ENCODE measurements at regions not wholly inside any gene's neighbourhood (a gene's known extent, or its start where the extent isn't known, plus 50 kb on each side); places are given as distances from the start of the nearest gene placed in this dataset.

DNA sequence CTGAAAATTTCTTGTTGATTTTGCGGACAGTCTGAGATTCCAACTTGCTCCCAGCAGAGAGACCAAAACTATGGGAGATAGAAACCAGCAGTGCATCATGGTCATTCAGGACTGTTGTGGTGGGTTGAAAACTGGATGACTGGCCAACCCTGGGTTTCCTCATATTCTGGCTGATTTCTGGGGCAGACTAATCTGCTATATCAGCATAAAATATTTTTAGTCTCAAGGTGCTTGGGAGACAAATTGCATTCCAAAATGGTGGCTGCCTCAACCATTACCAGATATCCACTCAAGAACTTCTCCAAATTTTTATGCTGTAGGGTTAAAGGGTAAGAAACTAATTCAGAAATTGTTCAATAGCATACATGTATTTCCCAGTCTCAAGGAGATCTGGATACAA, 434.0 kb downstream of the BRINP3 start:
- H3K79me2 ChIP-seq (replicated peaks; ENCODE audit: insufficient read depth, low read length) = no peaks in the 10 kb centered on the region

GRCh38 chr1:190046231-190046630, 431.4 kb downstream of the BRINP3 start:
- Histone ChIP-seq H3K27me3 (ENCODE audit: insufficient read depth, low read depth, low read length) (no peaks in the 10 kb centered on the region), H3K79me2 (replicated peaks; ENCODE audit: insufficient read depth, low read length) (no peaks in the 10 kb centered on the region), H2AFZ (ENCODE audit: low read depth, low read length) (no peak overlapping the region), H3K36me3 (ENCODE audit: insufficient read depth, low read length) (no peaks in the 10 kb centered on the region), H3F3A (ENCODE audit: insufficient read depth, low read length, poor library complexity, severe bottlenecking) (no peaks in the 10 kb centered on the region), H4K20me1 (ENCODE audit: insufficient read depth) (no peaks in the 10 kb centered on the region), H3K4me3 (ENCODE audit: low read length) (no peak overlapping the region), H3K9me2 (ENCODE audit: insufficient read depth, low read length) (no peaks in the 10 kb centered on the region), H3K27ac (ENCODE audit: low read length) (no peak overlapping the region), H3K9ac (ENCODE audit: low read length) (no peak overlapping the region), H3K4me2 (ENCODE audit: low read length) (no peak overlapping the region), H3K9me3 (ENCODE audit: low read length) (no peaks in the 10 kb centered on the region)
- TF ChIP-seq REST (IDR thresholded peaks at IDR 0.05; ENCODE audit: borderline replicate concordance) (no peak), TAF1 (IDR thresholded peaks at IDR 0.05; ENCODE audit: low read depth) (no peak)

More for the DNA sequence above, 434.0 kb downstream of the BRINP3 start:
- no peaks in the 10 kb centered on the region for H3K36me3 ChIP-seq (ENCODE audit: insufficient read depth, low read length)
- H3K9ac ChIP-seq (ENCODE audit: low read length) = no peak overlapping the region
- H3K9me3 ChIP-seq (ENCODE audit: low read length) = no peaks in the 10 kb centered on the region
- H3K4me2 ChIP-seq (ENCODE audit: low read length) = no peak overlapping the region
- H3K27ac ChIP-seq (ENCODE audit: low read length) = no peak overlapping the region
- no peaks in the 10 kb centered on the region for H3K9me2 ChIP-seq (ENCODE audit: insufficient read depth, low read length)
- no peaks in the 10 kb centered on the region for H4K20me1 ChIP-seq (ENCODE audit: insufficient read depth)
- H3F3A ChIP-seq (ENCODE audit: insufficient read depth, low read length, poor library complexity, severe bottlenecking) = no peaks in the 10 kb centered on the region
- no peak overlapping the region for H3K4me3 ChIP-seq (ENCODE audit: low read length)
- no peak overlapping the region for H2AFZ ChIP-seq (ENCODE audit: low read depth, low read length)
- H3K27me3 ChIP-seq (ENCODE audit: insufficient read depth, low read depth, low read length) = no peaks in the 10 kb centered on the region
- TF ChIP-seq MXI1 (conservative IDR thresholded peaks at IDR 0.05; ENCODE audit: poor library complexity, severe bottlenecking) (no peak), POLR2AphosphoS5 (IDR thresholded peaks at IDR 0.05) (no peak), EP300 (conservative IDR thresholded peaks at IDR 0.05; ENCODE audit: poor library complexity, severe bottlenecking) (no peak), SMC3 (conservative IDR thresholded peaks at IDR 0.05; ENCODE audit: poor library complexity) (no peak), EZH2 (IDR thresholded peaks at IDR 0.05; ENCODE audit: borderline replicate concordance, insufficient read depth, low read length, poor library complexity, severe bottlenecking) (no peak), RAD21 (conservative IDR thresholded peaks at IDR 0.05) (no peak), REST (IDR thresholded peaks at IDR 0.05; ENCODE audit: borderline replicate concordance) (no peak), TAF1 (IDR thresholded peaks at IDR 0.05; ENCODE audit: low read depth) (no peak), CTCF (IDR thresholded peaks at IDR 0.05; ENCODE audit: poor library complexity, severe bottlenecking) (no peak)

Small RNA genes lying in the stretch of these regions (small RNA-seq; reads per million reads assigned to genes)
- 0 reads per million in 3 experiments for gene AL136372.1
- gene AL357559.1 = 0 reads per million in 3 experiments
- 0 reads per million in 3 experiments for gene AL391813.1
- 0 reads per million in 3 experiments for gene RNA5SP73
